Osteoblast (primary cell): ENCODE measurements at regions not wholly inside any gene's neighbourhood (a gene's known extent, or its start where the extent isn't known, plus 50 kb on each side); places are given as distances from the start of the nearest gene placed in this dataset.

ENCODE experiments used
- DNase-seq: peaks from one replicate; pipeline ENCODE4 v3.0.0; 2011; ENCODE audit warnings: low spot score, mixed read lengths; ENCODE audit not compliant: insufficient read length; ENCODE audit errors: missing footprints
- H2AFZ ChIP-seq: 2 replicates; pipeline ENCODE4 v1.6.0; 2011; ENCODE audit warnings: mild to moderate bottlenecking, low read length
- H3K27ac ChIP-seq: 2 replicates; pipeline ENCODE4 v1.5.1; 2011; ENCODE audit warnings: mild to moderate bottlenecking, low read depth, low read length, moderate library complexity
- H3K27me3 ChIP-seq: 2 replicates; pipeline ENCODE4 v1.6.0; 2012; ENCODE audit warnings: mild to moderate bottlenecking, control low read depth, inconsistent platforms, low read length, moderate library complexity; ENCODE audit not compliant: insufficient read depth
- H3K36me3 ChIP-seq: 2 replicates; pipeline ENCODE4 v1.5.1; 2011; ENCODE audit warnings: mild to moderate bottlenecking, low read length, control low read depth, moderate library complexity; ENCODE audit not compliant: insufficient read depth
- H3K4me1 ChIP-seq: 2 replicates; pipeline ENCODE4 v1.5.1; 2011; ENCODE audit warnings: mild to moderate bottlenecking, low read length, control low read depth, moderate library complexity; ENCODE audit not compliant: insufficient read depth
- H3K4me2 ChIP-seq: 2 replicates; pipeline ENCODE4 v1.6.0; 2011; ENCODE audit warnings: mild to moderate bottlenecking, low read length; ENCODE audit not compliant: insufficient read depth
- H3K4me3 ChIP-seq: fragments of 200-600 bp; sonication (generic); 3 replicates; pipeline ENCODE4 v1.5.1; 2012; ENCODE audit warnings: mild to moderate bottlenecking, low read length, inconsistent platforms; ENCODE audit not compliant: insufficient read depth
- H3K79me2 ChIP-seq: 2 replicates; pipeline ENCODE4 v1.6.0; 2012; ENCODE audit warnings: mild to moderate bottlenecking, low read length, control low read depth, inconsistent platforms; ENCODE audit not compliant: insufficient read depth
- H3K9me3 ChIP-seq: 2 replicates; pipeline ENCODE4 v1.5.1; 2011; ENCODE audit warnings: low read depth, low read length, control low read depth
- H4K20me1 ChIP-seq: 2 replicates; pipeline ENCODE4 v1.6.0; 2012; ENCODE audit warnings: mild to moderate bottlenecking, low read length, control low read depth; ENCODE audit not compliant: insufficient read depth
- CTCF ChIP-seq: IDR thresholded peaks from 2 replicates; pipeline ENCODE4 v1.5.1; 2011; ENCODE audit warnings: mild to moderate bottlenecking, low read depth, low read length, moderate library complexity; ENCODE audit errors: extremely low read depth

- no peaks in the 10 kb centered on the region for H3K36me3 ChIP-seq
Observed at GRCh38 chr5:66459728-66460127, 136.5 kb upstream of the MAST4 start.

DNA sequence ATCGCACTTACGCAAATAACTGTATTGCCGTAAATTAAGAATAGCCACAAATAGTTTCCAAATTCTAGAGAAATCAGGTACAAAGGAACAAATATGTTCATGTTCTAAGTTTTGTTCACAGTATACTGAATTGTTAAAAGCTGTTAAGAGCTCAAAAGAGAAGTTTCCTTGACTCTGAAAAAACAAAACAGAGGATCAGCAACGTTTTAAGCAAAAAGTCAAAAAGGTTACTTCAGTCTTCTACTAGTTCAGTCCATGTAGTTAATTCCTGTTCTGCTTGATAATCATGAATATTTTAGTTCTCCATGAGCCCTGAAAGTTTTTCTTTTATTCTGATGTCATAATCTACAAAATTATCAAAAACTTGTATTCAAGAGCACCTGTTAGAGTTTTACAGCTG lies 128.6 kb upstream of the MAST4 start:
- H3K79me2 ChIP-seq, result no peaks in the 10 kb centered on the region
- no peak overlapping the region for H3K4me3 ChIP-seq
- H4K20me1 ChIP-seq, result no peaks in the 10 kb centered on the region
- H3K4me1 ChIP-seq, result no peaks in the 10 kb centered on the region
- no peak overlapping the region for H2AFZ ChIP-seq
- peaks cover 4% of the 10 kb centered on the region for H3K27me3 ChIP-seq
- no peak overlapping the region for H3K4me2 ChIP-seq
- no peaks in the 10 kb centered on the region for H3K36me3 ChIP-seq
- no peak overlapping the region for H3K27ac ChIP-seq
- peaks cover 2% of the 10 kb centered on the region for H3K9me3 ChIP-seq
- TF ChIP-seq CTCF, result no peak
- DNase-seq, result no peak

More at GRCh38 chr5:66459728-66460127, 136.5 kb upstream of the MAST4 start:
- H3K4me1 ChIP-seq, result peaks cover 6% of the 10 kb centered on the region
- no peak overlapping the region for H3K4me3 ChIP-seq
- H3K9me3 ChIP-seq, result no peaks in the 10 kb centered on the region
- no peak overlapping the region for H2AFZ ChIP-seq
- H4K20me1 ChIP-seq, result no peaks in the 10 kb centered on the region
- DNase-seq, result no peak
- peaks cover 4% of the 10 kb centered on the region for H3K27me3 ChIP-seq
- H3K27ac ChIP-seq, result no peak overlapping the region
- TF ChIP-seq CTCF, result no peak
- H3K79me2 ChIP-seq, result no peaks in the 10 kb centered on the region
- H3K4me2 ChIP-seq, result no peak overlapping the region

GRCh38 chr5:66469684-66470083 lies 126.5 kb upstream of the MAST4 start:
- Histone ChIP-seq H3K27me3 (no peaks in the 10 kb centered on the region), H3K4me2 (no peak overlapping the region), H3K9me3 (peaks cover 2% of the 10 kb centered on the region), H3K79me2 (no peaks in the 10 kb centered on the region), H3K27ac (no peak overlapping the region), H3K36me3 (no peaks in the 10 kb centered on the region), H3K4me3 (no peak overlapping the region), H2AFZ (no peak overlapping the region), H4K20me1 (no peaks in the 10 kb centered on the region), H3K4me1 (no peaks in the 10 kb centered on the region)
- TF ChIP-seq CTCF, result no peak
- no peak for DNase-seq

- no peak overlapping the region for H2AFZ ChIP-seq
- TF ChIP-seq CTCF, result no peak
- no peaks in the 10 kb centered on the region for H3K27me3 ChIP-seq
- H3K4me2 ChIP-seq, result no peak overlapping the region
- peaks cover 2% of the 10 kb centered on the region for H3K9me3 ChIP-seq
- H3K36me3 ChIP-seq, result no peaks in the 10 kb centered on the region
- H3K4me3 ChIP-seq, result no peak overlapping the region
- DNase-seq, result no peak
- H3K4me1 ChIP-seq, result no peaks in the 10 kb centered on the region
- H3K27ac ChIP-seq, result no peak overlapping the region
- no peaks in the 10 kb centered on the region for H3K79me2 ChIP-seq
- no peaks in the 10 kb centered on the region for H4K20me1 ChIP-seq
Observed at GRCh38 chr5:66472010-66472409, 124.2 kb upstream of the MAST4 start.
